WTC11 (cell line): ENCODE measurements at regions not wholly inside any gene's neighbourhood (a gene's known extent, or its start where the extent isn't known, plus 50 kb on each side); places are given as distances from the start of the nearest gene placed in this dataset.
A peak's percentile ranks its signal among the peaks of the same experiment; 100 is the strongest.

Source experiments
- ATAC-seq: fragments of 200-7000 bp; cut with Tn5 transposase; 2 replicates; pipeline ENCODE4 v1.10.0; 2021; ENCODE audit warnings: mild to moderate bottlenecking, moderate library complexity
- CTCF ChIA-PET: fragments of 300-600 bp; sonication (Branson Sonifier 250); formaldehyde crosslinking; loops from one replicate; lab custom pipeline; 2021; ENCODE audit warnings: antibody characterized with exemption; lab: Charles Lee
- POLR2A ChIA-PET: fragments of 350-600 bp; sonication (Branson Sonifier 250); formaldehyde crosslinking; loops from one replicate; lab custom pipeline; 2021; ENCODE audit warnings: antibody characterized with exemption; lab: Charles Lee
- DNase-seq: peaks from one replicate; pipeline ENCODE4 v3.0.0; 2021; ENCODE audit warnings: low spot score
- H3K27ac Mint-ChIP-seq: 2 replicates; pipeline ENCODE4 v1.8.0; 2021; ENCODE audit warnings: mixed read lengths
- H3K27me3 Mint-ChIP-seq: 2 replicates; pipeline ENCODE4 v1.8.0; 2021; ENCODE audit warnings: low read depth, mild to moderate bottlenecking, moderate library complexity, mixed read lengths
- H3K36me3 Mint-ChIP-seq: 2 replicates; pipeline ENCODE4 v1.8.0; 2021; ENCODE audit warnings: mixed read lengths
- H3K4me1 Mint-ChIP-seq: 2 replicates; pipeline ENCODE4 v1.8.0; 2022; ENCODE audit warnings: mixed read lengths
- H3K4me3 Mint-ChIP-seq: 2 replicates; pipeline ENCODE4 v1.8.0; 2021; ENCODE audit warnings: mild to moderate bottlenecking, moderate library complexity, mixed read lengths
- H3K9me3 Mint-ChIP-seq: 2 replicates; pipeline ENCODE4 v1.8.0; 2021; ENCODE audit warnings: mixed read lengths
- AR ChIP-seq: fragments of 250-450 bp; sonication (Bioruptor Pico); IDR thresholded peaks from 2 replicates; pipeline ENCODE4 v1.9.0; 2021; ENCODE audit warnings: mild to moderate bottlenecking
- CBFB ChIP-seq: sonication (generic); formaldehyde crosslinking; IDR thresholded peaks from 2 replicates; pipeline ENCODE4 v1.8.1; 2022; ENCODE audit warnings: mild to moderate bottlenecking, low read depth, missing genetic modification reagents
- E2F1 ChIP-seq: sonication (generic); formaldehyde crosslinking; IDR thresholded peaks from 2 replicates; pipeline ENCODE4 v1.8.0; 2022; ENCODE audit warnings: mild to moderate bottlenecking, missing genetic modification reagents
- E2F4 ChIP-seq: sonication (generic); formaldehyde crosslinking; IDR thresholded peaks from 2 replicates; pipeline ENCODE4 v1.8.1; 2022; ENCODE audit warnings: low read depth, mild to moderate bottlenecking, moderate library complexity, missing genetic modification reagents, borderline replicate concordance
- EMX1 ChIP-seq: fragments of 250-450 bp; sonication (Bioruptor Pico); IDR thresholded peaks from 2 replicates; pipeline ENCODE4 v1.8.0; 2021; ENCODE audit warnings: mild to moderate bottlenecking
- GRHL2 ChIP-seq: fragments of 250-450 bp; sonication (Bioruptor Pico); IDR thresholded peaks from 2 replicates; pipeline ENCODE4 v1.8.0; 2022; ENCODE audit warnings: mild to moderate bottlenecking, moderate library complexity; ENCODE audit not compliant: insufficient replicate concordance, severe bottlenecking
- IRF1 ChIP-seq: sonication (generic); formaldehyde crosslinking; IDR thresholded peaks from 2 replicates; pipeline ENCODE4 v1.8.0; 2023; ENCODE audit warnings: missing genetic modification reagents
- PREB ChIP-seq: sonication (generic); formaldehyde crosslinking; IDR thresholded peaks from 2 replicates; pipeline ENCODE4 v1.8.1; 2022; ENCODE audit warnings: mild to moderate bottlenecking, missing genetic modification reagents, moderate library complexity, borderline replicate concordance
- TP53 ChIP-seq: sonication (generic); formaldehyde crosslinking; IDR thresholded peaks from 2 replicates; pipeline ENCODE4 v1.8.1; 2023; ENCODE audit warnings: mild to moderate bottlenecking, missing genetic modification reagents
- ZNF219 ChIP-seq: sonication (generic); formaldehyde crosslinking; IDR thresholded peaks from 2 replicates; pipeline ENCODE4 v1.8.0; 2023; ENCODE audit warnings: missing genetic modification reagents, mild to moderate bottlenecking, borderline replicate concordance
- ZNF281 ChIP-seq: sonication (generic); formaldehyde crosslinking; IDR thresholded peaks from 2 replicates; pipeline ENCODE4 v1.8.0; 2023; ENCODE audit warnings: mild to moderate bottlenecking, missing genetic modification reagents
- ZNF317 ChIP-seq: sonication (generic); formaldehyde crosslinking; IDR thresholded peaks from 2 replicates; pipeline ENCODE4 v1.8.1; 2023; ENCODE audit warnings: low read depth, mild to moderate bottlenecking, moderate library complexity, missing genetic modification reagents, borderline replicate concordance
- ZNF425 ChIP-seq: fragments of 250-450 bp; sonication (Bioruptor Pico); conservative IDR thresholded peaks from 2 replicates; pipeline ENCODE4 v1.9.0; 2021; ENCODE audit warnings: mild to moderate bottlenecking
- ZNF532 ChIP-seq: fragments of 250-450 bp; sonication (Bioruptor Pico); IDR thresholded peaks from 2 replicates; pipeline ENCODE4 v1.9.0; 2021; ENCODE audit warnings: mild to moderate bottlenecking, borderline replicate concordance

GRCh38 chr4:179328627-179329026 lies 1886.4 kb upstream of the AGA start:
- DNase-seq = no peak
- Mint-ChIP-seq H3K9me3 (no peaks in the 10 kb centered on the region), H3K27ac (no peak overlapping the region), H3K36me3 (no peaks in the 10 kb centered on the region), H3K4me3 (no peak overlapping the region), H3K27me3 (no peaks in the 10 kb centered on the region), H3K4me1 (peaks cover 17% of the 10 kb centered on the region)
- ChIA-PET POLR2A (no interaction called here), CTCF (no interaction called here)
- TF ChIP-seq CBFB (CRISPR knock-in tag) = no peak
- TF ChIP-seq IRF1 (CRISPR knock-in tag) = no peak
- no peak for TF ChIP-seq EMX1 (CRISPR knock-in tag)
- TF ChIP-seq ZNF281 (CRISPR knock-in tag) = no peak
- no peak for TF ChIP-seq E2F1 (CRISPR knock-in tag)
- TF ChIP-seq E2F4 (CRISPR knock-in tag) = no peak
- no peak for TF ChIP-seq GRHL2 (CRISPR knock-in tag)
- no peak for TF ChIP-seq AR (CRISPR knock-in tag)
- TF ChIP-seq TP53 (CRISPR knock-in tag) = no peak
- TF ChIP-seq PREB = no peak
- peak; percentile 81 for ATAC-seq

- POLR2A ChIA-PET = no interaction called here
- no peak overlapping the region; the same call in 1 of the 2 replicates for H3K27ac Mint-ChIP-seq
- no peak for TF ChIP-seq ZNF425 (CRISPR knock-in tag)
- TF ChIP-seq E2F4 (CRISPR knock-in tag) = no peak
- no peak for TF ChIP-seq ZNF532
- TF ChIP-seq ZNF317 (CRISPR knock-in tag) = no peak
- TF ChIP-seq ZNF219 (CRISPR knock-in tag) = no peak
Observed at GRCh38 chr4:179331362-179331761, 1889.1 kb upstream of the AGA start.

More at GRCh38 chr4:179331362-179331761, 1889.1 kb upstream of the AGA start:
- CTCF ChIA-PET = interaction anchor here (1.2 kb wide), 1 partner anchor 24 kb away, joined by 7 read pairs; no protein-coding TSS in a partner anchor
- DNase-seq (no peak), ATAC-seq (no peak)
- Mint-ChIP-seq H3K9me3 (no peaks in the 10 kb centered on the region), H3K27me3 (no peaks in the 10 kb centered on the region), H3K36me3 (no peaks in the 10 kb centered on the region), H3K4me1 (peaks cover under 1% of the 10 kb centered on the region; the same call in 1 of the 2 replicates), H3K4me3 (no peak overlapping the region)
